GM23338 (cell line): ENCODE measurements at regions not wholly inside any gene's neighbourhood (a gene's known extent, or its start where the extent isn't known, plus 50 kb on each side); places are given as distances from the start of the nearest gene placed in this dataset.

Experiments
- EZH2 ChIP-seq: fragments of 200-600 bp; sonication (generic); IDR thresholded peaks from one replicate; pipeline ENCODE4 v1.8.0; 2017; ENCODE audit warnings: antibody characterized with exemption, mild to moderate bottlenecking, low read depth; ENCODE audit not compliant: unreplicated experiment
- EZH2phosphoT487 ChIP-seq: fragments of 200-600 bp; sonication (generic); IDR thresholded peaks from one replicate; pipeline ENCODE4 v1.8.1; 2018; ENCODE audit warnings: antibody characterized with exemption; ENCODE audit not compliant: unreplicated experiment
- JUNB ChIP-seq: IDR thresholded peaks from one replicate; pipeline ENCODE4 v1.6.1; 2016; ENCODE audit warnings: antibody characterized with exemption; ENCODE audit not compliant: unreplicated experiment
- NANOG ChIP-seq: IDR thresholded peaks from 2 replicates; pipeline ENCODE4 v1.6.1; 2016; ENCODE audit warnings: antibody characterized with exemption, borderline replicate concordance
- TF ChIP-seq, protein P1 (sequence below), 2 experiments: fragments of 200-600 bp in 1 of 2; sonication (generic) in 1 of 2; conservative IDR thresholded peaks; 2 replicates each; pipeline versions ENCODE4 v1.5.1 to v1.6.1; 2016 to 2017; ENCODE audit warnings: antibody characterized with exemption in 2 of 2, low read depth in 2 of 2, mild to moderate bottlenecking in 2 of 2, moderate library complexity in 1 of 2

DNA sequence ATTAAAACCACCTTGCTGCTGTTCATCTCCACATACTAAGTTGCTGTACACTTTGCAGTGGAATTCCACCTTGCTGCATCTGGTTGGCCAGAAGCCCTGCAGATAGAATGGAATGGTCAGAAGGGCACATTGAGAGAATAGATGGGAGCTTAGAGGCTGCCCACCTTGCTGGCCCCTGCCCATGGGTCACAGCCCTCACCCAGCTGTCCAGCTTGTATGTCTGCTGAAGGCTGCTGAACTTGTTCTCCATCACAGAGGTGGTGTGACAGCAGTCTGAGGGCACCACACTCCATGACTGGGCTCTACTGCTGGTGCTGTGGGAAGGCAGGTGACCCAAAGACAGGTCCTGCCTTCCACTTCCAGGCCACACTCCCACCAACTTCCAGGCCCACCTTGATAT, 1755.4 kb downstream of the TP53TG3F start:
- TF ChIP-seq, protein P1, sequence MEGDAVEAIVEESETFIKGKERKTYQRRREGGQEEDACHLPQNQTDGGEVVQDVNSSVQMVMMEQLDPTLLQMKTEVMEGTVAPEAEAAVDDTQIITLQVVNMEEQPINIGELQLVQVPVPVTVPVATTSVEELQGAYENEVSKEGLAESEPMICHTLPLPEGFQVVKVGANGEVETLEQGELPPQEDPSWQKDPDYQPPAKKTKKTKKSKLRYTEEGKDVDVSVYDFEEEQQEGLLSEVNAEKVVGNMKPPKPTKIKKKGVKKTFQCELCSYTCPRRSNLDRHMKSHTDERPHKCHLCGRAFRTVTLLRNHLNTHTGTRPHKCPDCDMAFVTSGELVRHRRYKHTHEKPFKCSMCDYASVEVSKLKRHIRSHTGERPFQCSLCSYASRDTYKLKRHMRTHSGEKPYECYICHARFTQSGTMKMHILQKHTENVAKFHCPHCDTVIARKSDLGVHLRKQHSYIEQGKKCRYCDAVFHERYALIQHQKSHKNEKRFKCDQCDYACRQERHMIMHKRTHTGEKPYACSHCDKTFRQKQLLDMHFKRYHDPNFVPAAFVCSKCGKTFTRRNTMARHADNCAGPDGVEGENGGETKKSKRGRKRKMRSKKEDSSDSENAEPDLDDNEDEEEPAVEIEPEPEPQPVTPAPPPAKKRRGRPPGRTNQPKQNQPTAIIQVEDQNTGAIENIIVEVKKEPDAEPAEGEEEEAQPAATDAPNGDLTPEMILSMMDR (conservative IDR thresholded peaks at IDR 0.05; ENCODE audit: low read depth in 2 of 2): no peak
- TF ChIP-seq EZH2phosphoT487: no peak
- TF ChIP-seq EZH2: no peak
- no peak for TF ChIP-seq NANOG
- no peak for TF ChIP-seq JUNB
